GM19324 (cell line): ENCODE measurements at regions not wholly inside any gene's neighbourhood (a gene's known extent, or its start where the extent isn't known, plus 50 kb on each side); places are given as distances from the start of the nearest gene placed in this dataset.

Source experiments
- ATAC-seq: cut with Tn5 transposase; IDR thresholded peaks from one replicate; pipeline ENCODE4 v1.9.1; 2021; ENCODE audit warnings: mild to moderate bottlenecking, moderate library complexity; ENCODE audit not compliant: unreplicated experiment, low FRiP score

- ATAC-seq: no peak
Measured at GRCh38 chr10:57968328-57969016, 299.2 kb downstream of the IPMK start.

GRCh38 chr10:57964351-57964750 lies 303.3 kb downstream of the IPMK start:
- no peak for ATAC-seq

DNA sequence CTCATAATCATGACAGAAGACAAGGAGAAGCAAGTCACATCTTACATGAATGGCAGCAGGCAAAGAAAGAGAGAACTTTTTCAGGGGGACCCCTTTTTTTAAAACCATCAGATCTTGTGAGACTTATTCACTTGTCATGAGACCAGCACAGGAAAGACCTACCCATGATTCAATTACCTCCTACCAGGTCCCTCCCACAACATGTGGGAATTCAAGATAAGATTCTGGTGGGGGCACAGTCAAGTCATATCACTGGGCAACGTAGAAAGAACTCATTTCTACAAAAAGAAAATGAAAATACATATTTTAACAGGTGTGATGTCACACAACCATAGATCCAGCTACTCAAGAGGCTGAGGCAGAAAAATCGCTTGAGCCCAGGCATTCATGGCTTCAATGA lies 304.1 kb downstream of the IPMK start:
- no peak for ATAC-seq

DNA sequence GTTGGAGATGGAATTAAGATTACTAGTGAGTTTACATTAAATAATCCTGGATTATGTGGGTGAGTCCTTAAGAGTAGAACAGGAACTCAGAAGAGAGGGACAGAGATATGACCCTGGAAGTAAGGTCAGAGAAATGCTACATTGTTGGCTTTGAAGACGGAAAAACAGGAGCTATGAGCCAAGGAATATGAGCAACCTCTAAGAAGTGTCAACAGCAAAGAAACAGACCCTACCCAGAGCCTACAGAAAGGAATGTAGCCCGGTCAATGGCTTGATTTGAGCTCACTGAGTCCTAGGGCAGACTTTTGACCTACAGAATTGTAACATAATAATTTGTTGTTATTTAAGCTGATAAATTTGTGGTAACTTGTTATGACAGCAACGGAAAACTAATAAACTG lies 304.9 kb downstream of the IPMK start:
- no peak for ATAC-seq

DNA sequence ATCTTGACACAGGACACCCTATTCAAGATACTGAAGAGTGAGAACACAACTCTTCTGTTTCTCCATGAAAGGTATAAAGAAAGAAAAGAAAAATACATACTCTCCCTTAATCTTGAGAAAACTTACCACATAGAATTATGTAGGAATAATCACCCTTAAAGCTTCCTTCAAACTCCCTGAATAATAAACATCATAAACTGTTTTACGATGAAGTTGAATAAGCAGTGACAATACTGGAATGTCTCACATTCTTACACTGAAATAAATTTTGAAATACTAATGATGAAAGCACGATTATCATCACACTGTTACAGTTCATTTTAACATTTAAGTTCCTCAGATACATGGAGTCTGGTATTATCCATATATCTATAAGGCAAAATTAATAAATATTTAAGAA lies 306.2 kb downstream of the IPMK start:
- ATAC-seq: no peak

- no peak for ATAC-seq
Measured at GRCh38 chr10:57960406-57960805, 307.3 kb downstream of the IPMK start.

DNA sequence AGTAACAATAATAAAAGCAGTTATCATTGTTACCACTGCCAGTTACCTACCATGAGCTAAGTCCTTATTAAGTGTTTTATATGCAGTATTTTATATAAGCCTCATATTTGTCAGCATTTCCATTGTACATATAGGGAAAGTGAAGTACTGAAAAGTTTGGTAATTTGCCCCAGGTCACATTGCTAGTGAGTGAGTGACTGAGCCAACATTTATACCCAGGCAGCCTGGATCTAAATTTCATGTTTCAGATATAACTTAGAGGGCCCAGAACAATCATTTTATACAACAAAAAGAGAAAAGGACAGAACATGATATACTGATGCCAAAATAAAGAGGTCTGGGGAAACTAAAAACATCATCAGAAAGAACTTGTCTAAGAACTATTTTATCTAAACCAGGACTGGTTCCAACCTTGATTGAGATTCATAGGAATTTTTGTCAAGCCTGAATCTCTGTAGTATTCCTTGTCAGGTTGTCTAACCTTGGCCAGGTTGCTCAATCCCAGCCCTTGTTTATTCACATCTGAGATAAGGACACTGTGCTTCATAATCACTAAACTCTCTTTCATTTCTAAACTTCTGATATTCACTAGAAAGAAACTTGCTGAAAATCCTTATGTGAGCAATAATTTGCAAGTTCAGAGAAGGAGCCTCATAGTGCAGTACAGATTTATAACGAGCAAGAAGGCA lies 308.2 kb downstream of the IPMK start:
- no peak for ATAC-seq

DNA sequence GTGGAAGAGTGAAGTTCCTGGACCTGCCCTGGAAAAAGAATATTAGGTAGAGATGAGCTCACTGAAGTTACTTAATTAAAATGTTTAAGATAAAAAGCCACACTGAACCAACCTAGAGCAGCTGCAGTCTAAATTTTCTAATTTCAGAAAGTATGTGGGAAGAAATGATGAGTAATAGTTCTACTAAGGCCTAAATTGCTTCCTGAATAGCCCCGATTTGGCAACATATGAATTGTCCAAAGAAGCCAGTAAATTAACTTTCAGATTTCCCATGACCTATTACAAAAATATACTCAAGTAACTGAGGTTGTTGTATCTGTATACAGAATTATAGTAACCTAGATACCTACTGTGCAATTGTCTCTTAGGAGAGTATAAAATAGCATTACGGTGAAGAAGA lies 312.6 kb downstream of the IPMK start:
- ATAC-seq: no peak

DNA sequence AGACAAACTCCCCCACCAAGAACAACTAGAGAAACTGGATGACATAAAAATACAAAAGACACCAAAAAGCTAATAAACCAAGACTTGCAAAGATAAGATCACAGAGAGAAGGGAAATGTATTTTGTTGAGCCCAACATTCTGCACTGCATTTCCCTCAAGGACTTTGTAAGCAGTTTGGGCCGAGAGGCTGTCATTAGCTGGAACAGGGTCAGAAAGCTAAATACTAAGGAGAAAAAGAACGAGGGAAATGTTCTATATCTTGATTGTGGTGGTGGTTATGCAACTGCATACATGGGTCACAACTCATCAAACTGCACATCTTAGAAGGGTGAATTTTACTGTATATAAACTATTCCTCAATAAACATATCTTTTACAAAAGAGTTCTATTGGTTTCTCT lies 315.0 kb downstream of the IPMK start:
- ATAC-seq: no peak

GRCh38 chr10:57950442-57950974 lies 317.2 kb downstream of the IPMK start:
- ATAC-seq: no peak

DNA sequence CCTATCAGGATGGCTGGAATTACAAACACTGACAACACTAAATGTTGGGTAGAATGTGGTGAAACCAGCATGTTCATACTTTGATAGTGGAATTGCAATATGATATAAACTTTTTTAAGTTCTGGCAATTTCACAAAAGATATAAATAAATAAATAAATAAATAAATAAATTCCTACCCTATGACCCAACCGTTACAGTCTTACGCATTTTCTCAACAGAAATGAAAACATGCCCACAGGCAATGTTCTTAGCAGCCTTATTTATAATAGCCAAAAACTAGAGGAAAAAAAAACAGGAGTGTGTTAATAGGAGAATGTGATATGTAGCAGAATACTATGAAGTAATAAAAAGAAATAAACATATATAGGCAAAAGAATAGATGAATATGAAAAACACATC lies 318.9 kb downstream of the IPMK start:
- no peak for ATAC-seq

DNA sequence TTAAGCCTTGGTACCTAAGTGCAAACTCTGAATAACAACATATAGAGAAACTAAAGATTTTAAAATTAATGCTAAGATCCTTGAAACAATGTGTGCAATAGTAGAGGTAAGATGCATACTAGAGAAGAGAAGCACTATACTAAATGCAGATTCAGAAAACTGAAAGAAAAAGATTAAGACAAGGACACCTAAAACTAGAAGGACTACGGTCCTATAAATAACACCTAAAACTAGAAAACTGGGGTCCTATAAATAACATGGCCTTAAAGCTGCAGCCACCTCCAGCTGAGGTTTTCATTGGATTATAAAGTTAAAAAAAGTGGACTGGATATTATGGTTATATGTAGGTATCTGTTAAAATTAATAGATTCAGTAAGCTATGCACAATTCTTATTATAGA lies 320.9 kb downstream of the IPMK start:
- no peak for ATAC-seq

- no peak for ATAC-seq
Measured at GRCh38 chr10:57943701-57944100, 324.0 kb downstream of the IPMK start.

GRCh38 chr10:57925045-57925444 lies 342.6 kb downstream of the IPMK start:
- ATAC-seq: no peak

- ATAC-seq: no peak
Measured at GRCh38 chr10:57921140-57921539, 346.6 kb downstream of the IPMK start.

- no peak for ATAC-seq
Measured at GRCh38 chr10:57919864-57920263, 347.8 kb downstream of the IPMK start.

- ATAC-seq: no peak
Measured at GRCh38 chr10:57917019-57917418, 350.7 kb downstream of the IPMK start.

DNA sequence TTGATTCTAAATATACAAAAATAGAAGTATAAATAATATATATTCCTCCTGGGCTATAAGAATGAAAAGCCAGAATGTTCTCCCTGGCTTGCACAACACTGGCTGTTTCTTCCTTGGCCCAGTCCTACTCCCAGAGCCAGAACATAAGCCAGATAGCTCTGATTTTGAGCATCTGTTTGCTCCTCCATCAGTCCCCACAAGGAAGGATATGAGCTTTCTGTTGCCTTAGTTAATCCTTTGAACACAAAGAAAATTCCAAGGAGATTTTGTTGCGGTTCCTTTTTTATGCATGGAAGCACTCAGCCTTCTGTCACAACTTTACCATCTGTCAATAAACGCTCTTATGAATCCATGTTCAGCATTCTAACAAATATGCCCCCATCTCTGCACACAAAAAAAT lies 361.8 kb downstream of the IPMK start:
- ATAC-seq: no peak

GRCh38 chr10:57905010-57905409 lies 362.7 kb downstream of the IPMK start:
- ATAC-seq: no peak

DNA sequence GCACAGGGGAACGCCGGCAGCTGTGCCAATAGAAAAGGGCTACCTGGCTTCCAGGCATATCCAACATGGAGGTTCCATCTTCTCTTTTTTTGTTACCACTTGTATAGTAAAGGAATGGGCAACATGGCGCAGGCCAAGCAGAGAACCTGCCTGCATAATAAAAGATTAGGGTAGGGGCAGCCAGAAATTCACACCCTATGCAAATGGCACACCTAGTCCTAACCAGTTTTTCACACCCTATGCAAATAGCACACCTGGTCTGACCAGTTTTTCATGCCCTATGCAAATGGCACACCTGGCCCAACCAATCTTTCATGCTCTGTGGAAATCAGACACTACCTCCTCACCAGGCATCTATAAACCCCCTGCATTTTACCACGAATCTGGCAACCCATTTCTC lies 369.5 kb downstream of the IPMK start:
- ATAC-seq: no peak

- no peak for ATAC-seq
Measured at GRCh38 chr10:57897611-57898010, 370.1 kb downstream of the IPMK start.

GRCh38 chr10:57894361-57894760 lies 373.3 kb downstream of the IPMK start:
- ATAC-seq: no peak
